ENCODE measurements at regions not wholly inside any gene's neighbourhood (a gene's known extent, or its start where the extent isn't known, plus 50 kb on each side); places are given as distances from the start of the nearest gene placed in this dataset.

GRCh38 chr4:12414181-12414812 is 985.6 kb upstream of the HS3ST1 start:
- Mint-ChIP-seq H3K4me1 (no peaks in the 10 kb centered on the region), H3K27me3 (ENCODE audit: low read depth in 3 of 3) (no peaks in the 10 kb centered on the region), H3K36me3 (no peaks in the 10 kb centered on the region), H3K9me3 (peaks cover 0 to 2% (median 0%) of the 10 kb centered on the region in 7 donors), H3K27ac (no peak overlapping the region), H3K4me3 (no peak overlapping the region)
- no peaks in the 10 kb centered on the region for H3K79me2 ChIP-seq (ENCODE audit: insufficient read depth, low read length)
- no peaks in the 10 kb centered on the region for H4K20me1 ChIP-seq (ENCODE audit: insufficient read depth, low read length)
- H3K9ac ChIP-seq (ENCODE audit: insufficient read depth, low read length, poor library complexity, severe bottlenecking), result no peak overlapping the region
- 81% methylated on average over 3 of the region's 4 CpGs for WGBS (ENCODE audit: insufficient coverage)
- no peaks in the 10 kb centered on the region for H3K4me1 ChIP-seq (ENCODE audit: control insufficient read depth in 1 of 2, insufficient read depth in 2 of 2, low read length in 2 of 2)
- TF ChIP-seq, protein P1, sequence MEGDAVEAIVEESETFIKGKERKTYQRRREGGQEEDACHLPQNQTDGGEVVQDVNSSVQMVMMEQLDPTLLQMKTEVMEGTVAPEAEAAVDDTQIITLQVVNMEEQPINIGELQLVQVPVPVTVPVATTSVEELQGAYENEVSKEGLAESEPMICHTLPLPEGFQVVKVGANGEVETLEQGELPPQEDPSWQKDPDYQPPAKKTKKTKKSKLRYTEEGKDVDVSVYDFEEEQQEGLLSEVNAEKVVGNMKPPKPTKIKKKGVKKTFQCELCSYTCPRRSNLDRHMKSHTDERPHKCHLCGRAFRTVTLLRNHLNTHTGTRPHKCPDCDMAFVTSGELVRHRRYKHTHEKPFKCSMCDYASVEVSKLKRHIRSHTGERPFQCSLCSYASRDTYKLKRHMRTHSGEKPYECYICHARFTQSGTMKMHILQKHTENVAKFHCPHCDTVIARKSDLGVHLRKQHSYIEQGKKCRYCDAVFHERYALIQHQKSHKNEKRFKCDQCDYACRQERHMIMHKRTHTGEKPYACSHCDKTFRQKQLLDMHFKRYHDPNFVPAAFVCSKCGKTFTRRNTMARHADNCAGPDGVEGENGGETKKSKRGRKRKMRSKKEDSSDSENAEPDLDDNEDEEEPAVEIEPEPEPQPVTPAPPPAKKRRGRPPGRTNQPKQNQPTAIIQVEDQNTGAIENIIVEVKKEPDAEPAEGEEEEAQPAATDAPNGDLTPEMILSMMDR (IDR thresholded peaks at IDR 0.05), result no peak
- no peak overlapping the region for H3K4me2 ChIP-seq (replicated peaks; ENCODE audit: extremely low read depth, low read length, poor library complexity, severe bottlenecking)
- no peak for DNase-seq
- no peak overlapping the region for H3K4me3 ChIP-seq (replicated peaks in 1 of 3; ENCODE audit: low read depth in 2 of 3, low read length in 3 of 3)
- no peaks in the 10 kb centered on the region for H3K36me3 ChIP-seq (replicated peaks in 1 of 2; ENCODE audit: control insufficient read depth in 1 of 2, insufficient read depth in 2 of 2, low read length in 2 of 2)
- no peak overlapping the region for H2AFZ ChIP-seq (ENCODE audit: insufficient read depth, low read depth, low read length, poor library complexity, severe bottlenecking)
- H3K27me3 ChIP-seq (ENCODE audit: control insufficient read depth in 2 of 2, insufficient read depth in 2 of 2, low read length in 2 of 2), result no peaks in the 10 kb centered on the region
- no peak overlapping the region for H3K27ac ChIP-seq (ENCODE audit: low read depth in 1 of 2, low read length in 2 of 2)
- peaks cover 0 to under 1% of the 10 kb centered on the region in 2 donors for H3K9me3 ChIP-seq (replicated peaks in 1 of 2; ENCODE audit: control insufficient read depth in 1 of 2, insufficient read depth in 1 of 2, low read length in 2 of 2)
- intact Hi-C loops (cut with micrococcal nuclease), result no loop called here

DNA sequence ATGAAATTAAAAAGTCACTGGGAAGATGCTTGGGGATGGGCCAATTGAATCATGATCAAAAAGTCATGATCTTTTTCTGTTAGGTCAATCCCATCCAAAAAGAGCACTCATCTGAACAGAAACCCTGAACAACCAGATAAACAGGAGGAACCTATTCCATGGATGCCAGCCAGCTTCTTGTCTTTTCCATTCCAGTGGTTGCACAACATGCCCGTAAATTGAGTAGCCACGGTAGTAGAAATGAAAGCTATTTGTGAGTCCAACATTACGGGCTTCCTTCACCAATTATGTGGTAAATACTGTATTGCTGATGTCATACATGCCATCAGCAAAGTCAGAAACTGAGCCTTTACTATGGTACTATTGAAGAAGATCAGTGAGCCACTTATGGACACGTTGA is 982.4 kb upstream of the HS3ST1 start:
- Histone ChIP-seq H3K4me2 (replicated peaks; ENCODE audit: extremely low read depth, low read length, poor library complexity, severe bottlenecking) (no peak overlapping the region), H3K36me3 (replicated peaks in 1 of 2; ENCODE audit: control insufficient read depth in 1 of 2, insufficient read depth in 2 of 2, low read length in 2 of 2) (no peaks in the 10 kb centered on the region), H3K27ac (ENCODE audit: low read depth in 1 of 2, low read length in 2 of 2) (no peak overlapping the region), H3K79me2 (ENCODE audit: insufficient read depth, low read length) (no peaks in the 10 kb centered on the region), H3K27me3 (ENCODE audit: control insufficient read depth in 2 of 2, insufficient read depth in 2 of 2, low read length in 2 of 2) (no peaks in the 10 kb centered on the region), H4K20me1 (ENCODE audit: insufficient read depth, low read length) (no peaks in the 10 kb centered on the region), H3K4me3 (replicated peaks in 1 of 3; ENCODE audit: low read depth in 2 of 3, low read length in 3 of 3) (no peak overlapping the region), H3K4me1 (ENCODE audit: control insufficient read depth in 1 of 2, insufficient read depth in 2 of 2, low read length in 2 of 2) (no peaks in the 10 kb centered on the region), H3K9ac (ENCODE audit: insufficient read depth, low read length, poor library complexity, severe bottlenecking) (no peak overlapping the region), H3K9me3 (replicated peaks in 1 of 2; ENCODE audit: control insufficient read depth in 1 of 2, insufficient read depth in 1 of 2, low read length in 2 of 2) (peaks cover 0 to 2% of the 10 kb centered on the region in 2 donors), H2AFZ (ENCODE audit: insufficient read depth, low read depth, low read length, poor library complexity, severe bottlenecking) (no peak overlapping the region)
- DNase-seq, result no peak
- Mint-ChIP-seq H3K4me1 (no peaks in the 10 kb centered on the region), H3K27me3 (ENCODE audit: low read depth in 3 of 3) (no peaks in the 10 kb centered on the region), H3K9me3 (peaks cover 0 to 7% (median 2%) of the 10 kb centered on the region in 7 donors), H3K27ac (no peak overlapping the region), H3K36me3 (no peaks in the 10 kb centered on the region), H3K4me3 (no peak overlapping the region)
- WGBS (ENCODE audit: insufficient coverage), result 100% methylated on average over 1 of the region's 4 CpGs
- TF ChIP-seq, protein P1 (IDR thresholded peaks at IDR 0.05), result no peak
- intact Hi-C loops (cut with micrococcal nuclease), result no loop called here
